WI38 (cell line): ENCODE measurements at regions not wholly inside any gene's neighbourhood (a gene's known extent, or its start where the extent isn't known, plus 50 kb on each side); places are given as distances from the start of the nearest gene placed in this dataset.
"Not testable (repeated sequence)": the region's sequence is repeated elsewhere in the genome, so short reads cannot be mapped to it uniquely, and the experiment has no call there.

Experiments
- H3K4me3 ChIP-seq: 2 replicates; pipeline ENCODE4 v1.5.1; 2011; ENCODE audit warnings: low read depth, mild to moderate bottlenecking, control low read depth, low read length
- CTCF ChIP-seq: IDR thresholded peaks from 2 replicates; pipeline ENCODE4 v1.5.1; 2012; ENCODE audit warnings: low read depth, mild to moderate bottlenecking, control low read depth, low read length

DNA sequence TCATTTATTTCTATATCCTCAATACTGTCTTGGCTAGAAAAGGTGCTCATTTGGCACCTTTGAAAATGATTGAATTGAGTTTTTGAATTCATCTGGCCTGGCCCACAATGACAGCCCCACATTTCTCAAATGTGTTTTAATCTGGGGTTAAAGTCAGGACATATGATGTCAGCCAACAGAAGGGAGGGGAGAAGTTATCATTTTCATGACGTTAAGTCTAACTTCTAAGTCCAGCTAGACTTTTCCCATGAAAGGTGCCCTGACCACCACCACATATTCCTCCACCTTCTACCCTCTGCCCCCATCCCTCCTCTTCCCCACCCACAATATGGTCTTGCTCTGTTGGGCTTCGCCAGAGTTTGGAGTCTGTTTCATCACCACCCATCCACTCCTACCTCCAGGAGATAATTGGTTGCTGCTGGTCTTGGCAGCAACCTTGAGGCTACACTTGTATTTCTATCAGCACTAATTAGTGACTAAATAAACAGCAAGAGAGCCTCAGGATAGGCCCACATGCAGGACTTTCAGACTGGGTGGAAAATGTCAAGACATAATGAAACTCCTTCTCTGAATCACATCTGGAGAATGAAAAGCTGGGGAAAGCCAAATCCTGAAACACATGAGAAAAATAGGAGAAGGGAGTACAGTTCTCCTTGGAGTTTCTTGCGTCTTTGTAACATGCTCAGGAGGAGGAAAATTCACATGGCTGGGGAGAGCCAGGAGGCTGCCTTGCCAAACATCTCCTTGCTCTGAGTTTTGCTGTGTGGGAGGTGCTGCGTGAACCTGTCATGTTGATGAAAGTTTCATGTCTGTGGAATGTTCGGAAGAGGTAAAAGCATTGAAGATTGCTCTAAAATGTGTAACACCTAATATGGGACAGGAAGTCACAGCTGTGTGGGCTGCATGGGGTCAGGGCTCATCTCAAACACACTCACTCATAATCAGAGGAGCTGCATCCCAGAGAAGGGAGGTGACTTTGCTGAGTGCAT is 544.7 kb upstream of the KLF4 start:
- TF ChIP-seq CTCF, result no peak
- no peak overlapping the region for H3K4me3 ChIP-seq

DNA sequence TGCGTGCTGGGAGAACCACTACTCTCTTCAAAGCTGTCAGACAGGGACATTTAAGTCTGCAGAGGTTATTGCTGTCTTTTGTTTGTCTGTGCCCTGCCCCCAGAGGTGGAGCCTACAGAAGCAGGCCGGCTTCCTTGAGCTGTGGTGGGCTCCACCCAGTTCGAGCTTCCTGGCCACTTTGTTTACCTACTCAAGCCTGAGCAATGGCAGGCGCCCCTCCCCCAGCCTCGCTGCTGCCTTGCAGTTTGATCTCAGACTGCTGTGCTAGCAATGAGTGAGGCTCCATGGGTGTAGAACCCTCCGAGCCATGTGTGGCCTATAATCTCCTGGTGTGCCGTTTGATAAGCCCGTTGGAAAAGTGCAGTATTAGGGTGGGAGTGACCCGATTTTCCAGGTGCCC is 542.5 kb upstream of the KLF4 start:
- H3K4me3 ChIP-seq, result not testable (repeated sequence)

DNA sequence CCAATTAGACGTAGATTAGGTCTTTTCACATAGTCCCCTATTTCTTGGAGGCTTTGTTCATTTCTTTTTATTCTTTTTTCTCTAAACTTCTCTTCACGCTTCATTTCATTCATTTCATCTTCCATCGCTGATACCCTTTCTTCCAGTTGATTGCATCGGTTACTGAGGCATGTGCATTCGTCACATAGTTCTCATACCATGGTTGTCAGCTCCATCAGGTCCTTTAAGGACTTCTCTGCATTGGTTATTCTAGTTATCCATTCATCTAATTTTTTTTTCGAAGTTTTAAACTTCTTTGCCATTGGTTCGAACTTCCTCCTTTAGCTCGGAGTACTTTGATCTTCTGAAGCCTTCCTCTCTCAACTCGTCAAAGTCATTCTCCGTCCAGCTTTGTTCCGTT is 541.7 kb upstream of the KLF4 start:
- not testable (repeated sequence) for H3K4me3 ChIP-seq

GRCh38 chr9:108026718-108027117 is 537.1 kb upstream of the KLF4 start:
- H3K4me3 ChIP-seq, result not testable (repeated sequence)

GRCh38 chr9:108024604-108025003 is 535.0 kb upstream of the KLF4 start:
- no peak for TF ChIP-seq CTCF
- no peak overlapping the region for H3K4me3 ChIP-seq

DNA sequence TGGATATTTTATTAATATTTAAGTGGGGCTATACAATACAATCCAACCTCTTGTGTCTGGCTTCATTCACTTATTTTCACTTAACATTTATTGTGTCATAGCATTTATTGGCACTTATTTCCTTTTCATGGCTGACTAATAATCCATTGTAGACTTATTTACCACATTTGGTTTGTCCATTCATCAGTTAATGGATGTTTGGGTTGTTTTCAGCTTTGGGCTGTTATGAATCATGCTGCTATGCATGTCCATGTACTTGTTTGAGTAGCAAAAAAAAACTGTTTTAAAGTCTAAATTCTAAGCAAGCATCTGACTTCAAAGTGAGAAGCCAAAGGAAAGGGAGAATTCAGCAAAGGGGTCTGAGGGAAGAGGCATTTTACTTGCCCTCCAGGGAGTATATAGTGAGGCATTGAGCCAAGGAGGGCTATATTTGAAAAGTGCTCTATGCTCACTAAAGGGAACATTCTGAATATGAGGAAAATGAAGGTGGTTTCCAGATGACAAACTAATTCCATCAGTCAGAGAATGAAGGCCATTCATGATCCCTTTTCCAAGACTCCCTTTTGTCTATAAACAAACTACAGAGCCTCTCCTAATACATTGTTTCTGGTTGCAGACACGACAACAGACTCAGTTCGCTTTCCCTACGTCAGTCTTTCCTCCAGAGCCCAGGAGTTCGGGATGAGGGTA is 532.8 kb upstream of the KLF4 start:
- no peak overlapping the region for H3K4me3 ChIP-seq
- TF ChIP-seq CTCF, result no peak

GRCh38 chr9:108021096-108021710 is 531.6 kb upstream of the KLF4 start:
- H3K4me3 ChIP-seq, result no peak overlapping the region
- no peak for TF ChIP-seq CTCF

DNA sequence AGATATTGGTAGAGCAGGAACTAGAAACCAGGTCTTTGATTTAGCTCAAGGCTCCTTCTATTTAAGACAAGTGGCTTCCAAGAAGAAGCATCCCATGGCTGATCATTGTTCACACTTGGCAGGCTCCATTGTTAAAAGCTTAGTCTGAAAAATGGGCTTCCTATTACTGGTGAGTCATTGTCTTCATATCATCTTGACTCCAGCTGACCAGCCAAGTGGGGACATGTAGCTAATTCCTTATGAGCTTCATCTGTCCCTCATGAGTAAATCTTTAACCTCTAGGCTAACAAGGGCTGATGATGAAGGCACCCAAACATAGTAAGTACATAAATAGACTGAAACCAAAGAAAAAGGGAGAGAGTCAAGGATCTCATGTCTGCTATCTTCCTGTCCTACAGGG is 530.3 kb upstream of the KLF4 start:
- TF ChIP-seq CTCF, result no peak
- H3K4me3 ChIP-seq, result no peak overlapping the region
